K562 (cell line): ENCODE measurements at regions not wholly inside any gene's neighbourhood (a gene's known extent, or its start where the extent isn't known, plus 50 kb on each side); places are given as distances from the start of the nearest gene placed in this dataset.
A peak's percentile ranks its signal among the peaks of the same experiment; 100 is the strongest.

Experiments
- ATAC-seq: fragments of 200-7000 bp; cut with Tn5 transposase; 3 replicates; pipeline ENCODE4 v1.9.1; 2020; ENCODE audit warnings: moderate library complexity
- BruUV-seq: library from RNA; stranded (reverse); fragments of 400-500 nt; replicated peaks from 2 replicates; lab custom pipeline; 2021; lab: Mats Ljungman, UMichigan
- CTCF ChIA-PET: fragments of 300-600 bp; formaldehyde crosslinking; extraction: SDS; loops from one replicate; lab custom pipeline; 2021; ENCODE audit warnings: low intra/inter-chr PET ratio; lab: Yijun Ruan, JAX
- POLR2A ChIA-PET: fragments of 300-600, 350-650 bp; sonication (Branson Sonifier 250); formaldehyde crosslinking; extraction: SDS; loops from one replicate; lab custom pipeline; 2021; ENCODE audit warnings: antibody characterized with exemption, inconsistent platforms; lab: Yijun Ruan, JAX
- DNase-seq, 4 experiments: peaks; one replicate each; pipeline versions ENCODE4 v3.0.0 to v3.0.0-alpha.2; 2011 to 2018; ENCODE audit warnings: low spot score in 3 of 4, mixed read lengths in 3 of 4; ENCODE audit errors: extremely low read depth in 1 of 4
- FAIRE-seq: peaks from 2 replicates; lab custom pipeline; 2011; peaks lifted over from hg19 to GRCh38; lab: Jason Lieb, UNC
- H2AFZ ChIP-seq: 2 replicates; pipeline ENCODE4 v1.6.0; 2011; ENCODE audit warnings: low read depth, low read length, control low read depth, inconsistent platforms
- H3K27ac ChIP-seq: fragments of 200-600 bp; 3 replicates; pipeline ENCODE4 v1.8.0; 2011; ENCODE audit warnings: low read depth, mild to moderate bottlenecking, control low read depth, inconsistent platforms, low read length, moderate library complexity, mixed read lengths; ENCODE audit errors: extremely low read depth
- H3K27me3 ChIP-seq, 2 experiments: fragments of 300-600 bp in 1 of 2; 2 replicates in 1 of 2; 3 replicates in 1 of 2; pipeline versions ENCODE4 v1.6.0 to v1.8.0; 2011; ENCODE audit warnings: inconsistent platforms in 2 of 2, low read length in 2 of 2, mild to moderate bottlenecking in 1 of 2, mixed read lengths in 1 of 2, moderate library complexity in 1 of 2; ENCODE audit not compliant: control insufficient read depth in 2 of 2, insufficient read depth in 2 of 2
- H3K36me3 ChIP-seq: fragments of 300-600 bp; 3 replicates; pipeline ENCODE4 v1.8.0; 2011; ENCODE audit warnings: mild to moderate bottlenecking, low read length, inconsistent platforms; ENCODE audit not compliant: control insufficient read depth, insufficient read depth
- H3K4me1 ChIP-seq, 2 experiments: fragments of 200-600 bp in 1 of 2; replicated peaks in 1 of 2; 2 replicates in 1 of 2; 3 replicates in 1 of 2; pipeline versions ENCODE4 v1.5.1 to v1.8.0; 2011; ENCODE audit warnings: inconsistent platforms in 2 of 2, low read length in 2 of 2, mild to moderate bottlenecking in 1 of 2, mixed read lengths in 1 of 2, moderate library complexity in 1 of 2; ENCODE audit not compliant: control insufficient read depth in 2 of 2, insufficient read depth in 2 of 2
- H3K4me2 ChIP-seq: 2 replicates; pipeline ENCODE4 v1.6.1; 2011; ENCODE audit warnings: low read length, control low read depth, inconsistent platforms, mixed read lengths; ENCODE audit not compliant: insufficient read depth
- H3K4me3 ChIP-seq: fragments of 200-600 bp; sonication (generic), shearing (Covaris generic); 2 replicates; pipeline ENCODE4 v1.5.1; 2016; ENCODE audit warnings: control low read depth, inconsistent platforms
- H3K79me2 ChIP-seq: fragments of 200-600 bp; 3 replicates; pipeline ENCODE4 v1.8.0; 2011; ENCODE audit warnings: low read length, inconsistent platforms; ENCODE audit not compliant: control insufficient read depth, insufficient read depth
- H3K9ac ChIP-seq, 2 experiments: 2 replicates each; pipeline versions ENCODE4 v1.6.0 to v1.6.1; 2011; ENCODE audit warnings: low read depth in 2 of 2, low read length in 2 of 2, control low read depth in 1 of 2, inconsistent platforms in 1 of 2, mild to moderate bottlenecking in 1 of 2, mixed read lengths in 1 of 2; ENCODE audit not compliant: insufficient read depth in 1 of 2
- H3K9me1 ChIP-seq: one replicate; pipeline ENCODE4 v1.6.0; 2011; ENCODE audit warnings: inconsistent platforms, mild to moderate bottlenecking, low read length, moderate library complexity; ENCODE audit not compliant: control insufficient read depth, insufficient read depth
- H3K9me3 ChIP-seq: replicated peaks from 2 replicates; pipeline ENCODE4 v1.5.1; 2011; ENCODE audit warnings: low read depth, low read length, inconsistent platforms; ENCODE audit not compliant: control insufficient read depth, insufficient read depth
- H4K20me1 ChIP-seq: replicated peaks from 2 replicates; pipeline ENCODE4 v1.6.1; 2011; ENCODE audit warnings: low read length, inconsistent platforms, mixed read lengths; ENCODE audit not compliant: control insufficient read depth, insufficient read depth
- ATF6 ChIP-seq: sonication (generic); formaldehyde crosslinking; IDR thresholded peaks from 2 replicates; pipeline ENCODE4 v1.4.0; 2020; ENCODE audit warnings: mild to moderate bottlenecking, missing genetic modification reagents
- CREM ChIP-seq: IDR thresholded peaks from 2 replicates; pipeline ENCODE4 v1.6.1; 2014; ENCODE audit warnings: antibody characterized with exemption, low read depth
- SPI1 ChIP-seq: IDR thresholded peaks from 2 replicates; pipeline ENCODE4 v1.6.1; 2011; ENCODE audit warnings: low read depth, low read length, control low read depth, borderline replicate concordance
- ZBTB43 ChIP-seq: sonication (generic); formaldehyde crosslinking; IDR thresholded peaks from 2 replicates; pipeline ENCODE4 v1.8.0; 2023; ENCODE audit warnings: mild to moderate bottlenecking, missing genetic modification reagents
- ZBTB9 ChIP-seq: fragments of 450-650 bp; formaldehyde crosslinking; IDR thresholded peaks from 2 replicates; pipeline ENCODE4 v1.4.0; 2020; ENCODE audit warnings: mild to moderate bottlenecking, moderate library complexity
- ZFP30 ChIP-seq: fragments of 250-450 bp; sonication (Bioruptor Pico); IDR thresholded peaks from 2 replicates; pipeline ENCODE4 v1.8.0; 2022; ENCODE audit warnings: moderate library complexity, mild to moderate bottlenecking, inconsistent platforms, borderline replicate concordance
- ZNF175 ChIP-seq: fragments of 200-800 bp; sonication (Bioruptor generic); IDR thresholded peaks from 2 replicates; pipeline ENCODE4 v1.6.1; 2016; ENCODE audit warnings: low read depth, mild to moderate bottlenecking, missing genetic modification characterization, missing compliant biosample characterization
- ZNF324 ChIP-seq: fragments of 250-450 bp; sonication (Bioruptor Pico); IDR thresholded peaks from 2 replicates; pipeline ENCODE4 v1.4.0; 2020; ENCODE audit warnings: mild to moderate bottlenecking
- WGBS: fragments of 100-300 bp; shearing (Covaris generic); methylation state at CpG from one replicate; pipeline ENCODE4 v1.1.6; 2016; ENCODE audit warnings: low coverage, mixed read lengths; ENCODE audit not compliant: insufficient coverage; ENCODE audit errors: missing lambda C conversion rate; 5-methylcytosine and 5-hydroxymethylcytosine counted together
- in situ Hi-C: fragments of 300-500 bp; cut with MboI; formaldehyde crosslinking; loops from 4 replicates; pipeline ENCODE4 v1.15.0; 2018; ENCODE audit warnings: inconsistent platforms, mixed read lengths
- intact Hi-C: fragments of 100-400 bp; cut with micrococcal nuclease; formaldehyde crosslinking; loops from 2 replicates; pipeline ENCODE4 v1.14.2; 2022

GRCh38 chr22:49562685-49563249 is 264.9 kb downstream of the BRD1 start (continued):
- TF ChIP-seq ZBTB43 (CRISPR knock-in tag): no peak
- no peak for TF ChIP-seq ZNF175 (CRISPR knock-in tag)
- no peak for TF ChIP-seq CREM

- Histone ChIP-seq H3K79me2 (peaks cover 51% of the 10 kb centered on the region), H3K27me3 (no peaks in the 10 kb centered on the region), H3K9me1 (no peaks in the 10 kb centered on the region), H3K36me3 (peaks cover 4% of the 10 kb centered on the region; the same call in 1 of the 3 replicates), H3K4me2 (no peak overlapping the region), H3K27ac (no peak overlapping the region), H4K20me1 (peaks cover 9% of the 10 kb centered on the region; the same call in 1 of the 2 replicates), H3K9me3 (no peaks in the 10 kb centered on the region), H3K9ac (no peak overlapping the region), H2AFZ (no peak overlapping the region), H3K4me1 (peaks cover 0 to 8% of the 10 kb centered on the region in 2 experiments; a peak in 2 of 5 replicates), H3K4me3 (no peak overlapping the region)
- no TSS peak for BruUV-seq
- ATAC-seq (no peak), DNase-seq (no peak), FAIRE-seq (no peak)
- 95% methylated on average over 6 of the region's 6 CpGs for WGBS
- CTCF ChIA-PET: no interaction called here
- in situ Hi-C loops: no loop called here
- TF ChIP-seq SPI1: peak; percentile 36; the same call in 1 of the 2 replicates
- no peak for TF ChIP-seq ATF6 (CRISPR knock-in tag)
- no peak for TF ChIP-seq ZNF324
- no peak for TF ChIP-seq ZBTB9 (CRISPR knock-in tag)
- TF ChIP-seq ZFP30 (CRISPR knock-in tag): no peak
- intact Hi-C loops: no loop called here
- POLR2A ChIA-PET: no interaction called here
Measured at GRCh38 chr22:49561976-49562375, 265.7 kb downstream of the BRD1 start.
